H9 (cell line): ENCODE measurements at regions not wholly inside any gene's neighbourhood (a gene's known extent, or its start where the extent isn't known, plus 50 kb on each side); places are given as distances from the start of the nearest gene placed in this dataset.

Experiments used
- DNase-seq: peaks from one replicate; pipeline ENCODE4 v3.0.0-alpha.2; 2017
- H2AFZ ChIP-seq: one replicate; pipeline ENCODE4 v1.6.1; 2013; ENCODE audit warnings: mild to moderate bottlenecking, low read length, control low read depth, moderate library complexity
- H2AK5ac ChIP-seq: 2 replicates; pipeline ENCODE4 v1.6.1; 2013; ENCODE audit warnings: low read length, control low read depth, mixed read lengths; ENCODE audit not compliant: insufficient read length
- H2BK120ac ChIP-seq: one replicate; pipeline ENCODE4 v1.6.1; 2013; ENCODE audit warnings: low read depth, mild to moderate bottlenecking, low read length, control low read depth, inconsistent platforms; ENCODE audit not compliant: poor library complexity, severe bottlenecking
- H2BK12ac ChIP-seq: 2 replicates; pipeline ENCODE4 v1.6.1; 2013; ENCODE audit warnings: low read length, control low read depth, mixed read lengths, low read depth; ENCODE audit not compliant: insufficient read length
- H2BK15ac ChIP-seq: 2 replicates; pipeline ENCODE4 v1.6.1; 2013; ENCODE audit warnings: low read depth, low read length, control low read depth
- H2BK20ac ChIP-seq: one replicate; pipeline ENCODE4 v1.6.1; 2013; ENCODE audit warnings: low read depth, mild to moderate bottlenecking, low read length, control low read depth, inconsistent platforms; ENCODE audit not compliant: poor library complexity, severe bottlenecking
- H2BK5ac ChIP-seq: 2 replicates; pipeline ENCODE4 v1.6.1; 2013; ENCODE audit warnings: low read length, control low read depth, mixed read lengths; ENCODE audit not compliant: insufficient read length
- H3K14ac ChIP-seq: 2 replicates; pipeline ENCODE4 v1.6.1; 2013; ENCODE audit warnings: low read length, control low read depth; ENCODE audit not compliant: insufficient read depth
- H3K18ac ChIP-seq: 2 replicates; pipeline ENCODE4 v1.6.1; 2013; ENCODE audit warnings: low read depth, mild to moderate bottlenecking, mixed read lengths, low read length, control low read depth; ENCODE audit not compliant: insufficient read length
- H3K23ac ChIP-seq: 2 replicates; pipeline ENCODE4 v1.6.1; 2013; ENCODE audit warnings: low read length, control low read depth, mixed read lengths, low read depth; ENCODE audit not compliant: insufficient read length
- H3K23me2 ChIP-seq: 2 replicates; pipeline ENCODE4 v1.6.1; 2013; ENCODE audit warnings: low read depth, mild to moderate bottlenecking, mixed read lengths, low read length, control low read depth; ENCODE audit not compliant: insufficient read length, poor library complexity, severe bottlenecking
- H3K27ac ChIP-seq: 2 replicates; pipeline ENCODE4 v1.5.1; 2013; ENCODE audit warnings: low read length, control low read depth, mixed read lengths, low read depth; ENCODE audit not compliant: insufficient read length
- H3K27me3 ChIP-seq: 2 replicates; pipeline ENCODE4 v1.6.1; 2013; ENCODE audit warnings: low read length, control low read depth, inconsistent platforms; ENCODE audit not compliant: insufficient read depth
- H3K4ac ChIP-seq: 2 replicates; pipeline ENCODE4 v1.6.1; 2013; ENCODE audit warnings: low read depth, mild to moderate bottlenecking, control low read depth, inconsistent platforms, low read length, moderate library complexity
- H3K4me1 ChIP-seq: 2 replicates; pipeline ENCODE4 v1.6.1; 2013; ENCODE audit warnings: low read length, control low read depth, inconsistent platforms; ENCODE audit not compliant: insufficient read depth
- H3K4me2 ChIP-seq: 2 replicates; pipeline ENCODE4 v1.6.1; 2013; ENCODE audit warnings: low read length, control low read depth, mixed read lengths; ENCODE audit not compliant: insufficient read length, insufficient read depth
- H3K56ac ChIP-seq: 2 replicates; pipeline ENCODE4 v1.6.1; 2013; ENCODE audit warnings: low read depth, mild to moderate bottlenecking, mixed read lengths, low read length, control low read depth; ENCODE audit not compliant: insufficient read length
- H3K79me1 ChIP-seq: 2 replicates; pipeline ENCODE4 v1.6.1; 2013; ENCODE audit warnings: low read depth, mild to moderate bottlenecking, moderate library complexity, low read length, control low read depth, inconsistent platforms; ENCODE audit not compliant: insufficient read depth, poor library complexity, severe bottlenecking
- H3K79me2 ChIP-seq: 2 replicates; pipeline ENCODE4 v1.6.1; 2013; ENCODE audit warnings: low read length, control low read depth, inconsistent platforms; ENCODE audit not compliant: insufficient read depth
- H3K9ac ChIP-seq: 2 replicates; pipeline ENCODE4 v1.6.1; 2013; ENCODE audit warnings: low read length, control low read depth, mixed read lengths; ENCODE audit not compliant: insufficient read length; ENCODE audit errors: extremely low read depth
- H3K9me3 ChIP-seq: one replicate; pipeline ENCODE4 v1.6.1; 2013; ENCODE audit warnings: low read depth, low read length, inconsistent platforms; ENCODE audit not compliant: control insufficient read depth
- H3T11ph ChIP-seq: one replicate; pipeline ENCODE4 v1.6.1; 2013; ENCODE audit warnings: mild to moderate bottlenecking, low read length, control low read depth, inconsistent platforms
- H4K20me1 ChIP-seq: one replicate; pipeline ENCODE4 v1.6.1; 2013; ENCODE audit not compliant: control insufficient read depth, insufficient read length, insufficient read depth
- H4K5ac ChIP-seq: 2 replicates; pipeline ENCODE4 v1.6.1; 2013; ENCODE audit warnings: low read depth, mild to moderate bottlenecking, mixed read lengths, low read length, control low read depth; ENCODE audit not compliant: insufficient read length
- H4K8ac ChIP-seq: replicated peaks from 2 replicates; pipeline ENCODE4 v1.6.1; 2013; ENCODE audit warnings: low read length, control low read depth, mixed read lengths, low read depth; ENCODE audit not compliant: insufficient read length
- H4K91ac ChIP-seq: 2 replicates; pipeline ENCODE4 v1.6.1; 2013; ENCODE audit warnings: low read depth, mild to moderate bottlenecking, moderate library complexity, mixed read lengths, low read length, control low read depth; ENCODE audit not compliant: insufficient read length
- H3K27ac Mint-ChIP-seq, 3 experiments: 2 replicates in 2 of 3; 3 replicates in 1 of 3; pipeline ENCODE4 v1.8.0; 2020 to 2021; ENCODE audit warnings: mixed read lengths in 3 of 3, mild to moderate bottlenecking in 1 of 3, moderate library complexity in 1 of 3
- H3K27me3 Mint-ChIP-seq: 2 replicates; pipeline ENCODE4 v1.8.0; 2021; ENCODE audit warnings: low read depth, mild to moderate bottlenecking, moderate library complexity, mixed read lengths
- H3K36me3 Mint-ChIP-seq, 3 experiments: 2 replicates in 2 of 3; 3 replicates in 1 of 3; pipeline ENCODE4 v1.8.0; 2020 to 2021; ENCODE audit warnings: low read depth in 3 of 3, mixed read lengths in 3 of 3; ENCODE audit not compliant: insufficient read depth in 1 of 3
- H3K4me1 Mint-ChIP-seq, 2 experiments: 2 replicates each; pipeline ENCODE4 v1.8.0; 2020; ENCODE audit warnings: mixed read lengths in 2 of 2
- H3K4me3 Mint-ChIP-seq, 2 experiments: 2 replicates in 1 of 2; 3 replicates in 1 of 2; pipeline ENCODE4 v1.8.0; 2020 to 2021; ENCODE audit warnings: mild to moderate bottlenecking in 2 of 2, mixed read lengths in 2 of 2, moderate library complexity in 1 of 2
- H3K9me3 Mint-ChIP-seq, 2 experiments: 2 replicates in 1 of 2; 3 replicates in 1 of 2; pipeline ENCODE4 v1.8.0; 2020; ENCODE audit warnings: mild to moderate bottlenecking in 2 of 2, mixed read lengths in 2 of 2, moderate library complexity in 1 of 2
- CTCF ChIP-seq: fragments of 200-600 bp; sonication (generic); conservative IDR thresholded peaks from 3 replicates; pipeline ENCODE4 v1.8.0; 2021; ENCODE audit warnings: antibody characterized with exemption, mild to moderate bottlenecking
- WGBS: extraction: QIAGEN DNeasy Blood & Tissue Kit; methylation state at CpG from one replicate; pipeline ENCODE4 v1.1.7; 2013; ENCODE audit warnings: missing lambda C conversion rate, low lambda C conversion rate, mixed read lengths; ENCODE audit not compliant: insufficient read length; ENCODE audit errors: extremely low coverage; 5-methylcytosine and 5-hydroxymethylcytosine counted together

GRCh38 chr22:34427841-34428240 lies 507.6 kb upstream of the LARGE1 start:
- no peak overlapping the region for H3K4me2 ChIP-seq

More at GRCh38 chr22:34427841-34428240, 507.6 kb upstream of the LARGE1 start:
- Mint-ChIP-seq H3K4me3 (no peak overlapping the region), H3K36me3 (no peaks in the 10 kb centered on the region), H3K9me3 (peaks cover 0 to 2% of the 10 kb centered on the region in 2 experiments; a peak in 1 of 5 replicates), H3K27ac (no peak overlapping the region), H3K27me3 (no peaks in the 10 kb centered on the region; the same call in 1 of the 2 replicates), H3K4me1 (no peaks in the 10 kb centered on the region)
- no peak overlapping the region for H4K8ac ChIP-seq
- no CpG with 5 or more reads among the region's 1 CpG for WGBS
- H2AFZ ChIP-seq: no peak overlapping the region
- no peaks in the 10 kb centered on the region for H3K79me2 ChIP-seq
- H3K9ac ChIP-seq: no peak overlapping the region
- H3T11ph ChIP-seq: no peak overlapping the region
- H3K14ac ChIP-seq: no peak overlapping the region
- H2AK5ac ChIP-seq: no peak overlapping the region
- no peak for DNase-seq
- H3K23me2 ChIP-seq: no peaks in the 10 kb centered on the region
- no peak overlapping the region for H3K23ac ChIP-seq
- H4K91ac ChIP-seq: no peak overlapping the region
- no peak overlapping the region for H4K5ac ChIP-seq
- no peak overlapping the region for H3K4ac ChIP-seq
- no peak overlapping the region for H3K18ac ChIP-seq
- H2BK20ac ChIP-seq: no peak overlapping the region
- H2BK12ac ChIP-seq: no peak overlapping the region
- H3K27me3 ChIP-seq: no peaks in the 10 kb centered on the region
- H3K79me1 ChIP-seq: no peaks in the 10 kb centered on the region
- no peak overlapping the region for H2BK15ac ChIP-seq
- no peak overlapping the region for H3K56ac ChIP-seq
- no peaks in the 10 kb centered on the region for H3K4me1 ChIP-seq
- no peak overlapping the region for H2BK120ac ChIP-seq
- H3K27ac ChIP-seq: no peak overlapping the region
- H2BK5ac ChIP-seq: no peak overlapping the region
- no peak for TF ChIP-seq CTCF
- no peaks in the 10 kb centered on the region for H4K20me1 ChIP-seq
- H3K9me3 ChIP-seq: no peaks in the 10 kb centered on the region
